Heart right ventricle (tissue), 16 donors: ENCODE measurements at regions not wholly inside any gene's neighbourhood (a gene's known extent, or its start where the extent isn't known, plus 50 kb on each side); places are given as distances from the start of the nearest gene placed in this dataset.

Experiments used
- ATAC-seq, 8 donors: fragments of 200-7000 bp; cut with Tn5 transposase; one replicate each; pipeline ENCODE4 v1.9.1; 2020; ENCODE audit warnings: mild to moderate bottlenecking in 8 of 8, moderate library complexity in 8 of 8, moderate number of reproducible peaks in 1 of 8
- DNase-seq, 2 donors: peaks; one replicate each; pipeline ENCODE4 v3.0.0-alpha.2; 2020
- H3K27ac ChIP-seq, 10 donors: fragments of 200-600 bp; sonication (generic) in 2 of 10; one replicate each; pipeline versions ENCODE4 v1.5.0 to v1.8.0; 2020 to 2022; ENCODE audit warnings: mild to moderate bottlenecking in 3 of 10
- H3K27me3 ChIP-seq, 7 donors: fragments of 200-600 bp; one replicate each; pipeline ENCODE4 v1.8.0; 2021 to 2022; ENCODE audit warnings: mild to moderate bottlenecking in 2 of 7
- H3K36me3 ChIP-seq, 9 donors: fragments of 200-600 bp; sonication (generic) in 1 of 9; one replicate each; pipeline versions ENCODE4 v1.5.0 to v1.8.0; 2020 to 2022; ENCODE audit warnings: mild to moderate bottlenecking in 2 of 9
- H3K4me1 ChIP-seq, 9 donors: fragments of 200-600 bp; sonication (generic) in 1 of 9; one replicate each; pipeline versions ENCODE4 v1.5.0 to v1.8.0; 2020 to 2022; ENCODE audit warnings: mild to moderate bottlenecking in 4 of 9
- H3K4me3 ChIP-seq, 10 donors: fragments of 200-600 bp; sonication (generic) in 2 of 10; one replicate each; pipeline versions ENCODE4 v1.5.0 to v1.8.0; 2020 to 2022; ENCODE audit warnings: mild to moderate bottlenecking in 7 of 10, moderate library complexity in 2 of 10
- H3K9me3 ChIP-seq, 11 donors: fragments of 200-600 bp in 10 of 11; sonication (generic) in 2 of 11; one replicate each; pipeline versions ENCODE4 v1.5.0 to v1.8.0; 2013 to 2022; ENCODE audit warnings: mild to moderate bottlenecking in 2 of 11, control low read depth in 1 of 11, moderate library complexity in 1 of 11
- CTCF ChIP-seq, 9 donors: fragments of 200-600 bp; sonication (generic) in 2 of 9; IDR thresholded peaks; one replicate each; pipeline versions ENCODE4 v1.5.0 to v1.8.0; 2021 to 2022; ENCODE audit warnings: antibody characterized with exemption in 9 of 9, mild to moderate bottlenecking in 5 of 9, moderate library complexity in 1 of 9
- WGBS, 2 donors: extraction: QIAGEN DNeasy Blood & Tissue Kit; methylation state at CpG; one replicate each; pipeline ENCODE4 v1.1.7; 2013; ENCODE audit warnings: inconsistent platforms in 1 of 2; 5-methylcytosine and 5-hydroxymethylcytosine counted together
- intact Hi-C, 10 donors: fragments of 100-400 bp; cut with DNase I; formaldehyde crosslinking; loops; one replicate each; pipeline versions ENCODE4 v1.11.1 to v1.14.2; 2022
- donor health status: Arrhythmogenic right ventricular cardiomyopathy.
- donor health status: ischemic (EF 13 %, LVEDD 7.1; RV severe dilation, severe dysfunction).
- donor health status: healthy with polysubstance abuse.
- donor health status: DM: no; HTN: yes; CAD: no.
- donor health status: DM: no; HTN: no; CAD: no.
- donor health status: ischemic (EF 25% LVEDD 6.9; RV normal size, moderate dysfunction).
- donor health status: ischemic (EF 25% LVEDD 5.7; RV mildly dilated, moderate dysfunction).
- donor health status: healthy.
- donor health status: DM: yes; HTN: yes; CAD: no.
- donor health status: Ischemic cardiomyopathy.
- donor health status: ischemic (EF 35%, LVEDD 5.7; RV mildly dilated, moderate dysfunction).
- donor health status: nonischemic (EF 11% LVEDD 7.7; RV severe dilation, severe dysfunction).
- donor health status: DM: yes; HTN: yes; CAD: no.
- donor health status: PGD.
- donor health status: ischemic (EF 29% LVEDD 5.4; RV normal size, mild dysfunction).
- donor health status: nonischemic (EF 23%, LVEDD 6.1; RV moderate dilation, normal function).

- H3K27ac ChIP-seq = peak overlapping the region in 5 of 10 donors; percentile 5 to 70 (median 28)
- H3K36me3 ChIP-seq = no peaks in the 10 kb centered on the region
- intact Hi-C loops = no loop called here
- H3K9me3 ChIP-seq = peaks cover 0 to 19% (median 0%) of the 10 kb centered on the region in 11 donors
- TF ChIP-seq CTCF (IDR thresholded peaks at IDR 0.05) = no peak
- WGBS, 2 donors = 62 to 66% methylated on average over 3 of the region's 3 CpGs
- DNase-seq = peak; percentile 16 to 18
- H3K27me3 ChIP-seq = no peaks in the 10 kb centered on the region
- ATAC-seq = peak; percentile 80 to 99 (median 93)
- H3K4me1 ChIP-seq = peaks cover 0 to 40% (median 17%) of the 10 kb centered on the region in 9 donors
- no peak overlapping the region for H3K4me3 ChIP-seq
Observed at GRCh38 chr17:69733171-69734012, 318.9 kb downstream of the MAP2K6 start.

GRCh38 chr17:69734656-69735055 is 320.2 kb downstream of the MAP2K6 start:
- H3K4me1 ChIP-seq = peaks cover 0 to 28% (median 13%) of the 10 kb centered on the region in 9 donors
- H3K27me3 ChIP-seq = no peaks in the 10 kb centered on the region
- no peak for ATAC-seq
- H3K9me3 ChIP-seq = peaks cover 0 to 20% (median 0%) of the 10 kb centered on the region in 11 donors
- H3K27ac ChIP-seq = peak overlapping the region in 1 of 10 donors; percentile 28
- no peak for TF ChIP-seq CTCF (IDR thresholded peaks at IDR 0.05)
- H3K36me3 ChIP-seq = no peaks in the 10 kb centered on the region
- intact Hi-C loops = no loop called here
- WGBS, 2 donors = 91 to 94% methylated on average over 1 of the region's 1 CpG
- H3K4me3 ChIP-seq = no peak overlapping the region
- DNase-seq = no peak

GRCh38 chr17:69735285-69735684 is 320.8 kb downstream of the MAP2K6 start:
- peaks cover 0 to 20% (median 0%) of the 10 kb centered on the region in 11 donors for H3K9me3 ChIP-seq
- no peak for DNase-seq
- intact Hi-C loops = no loop called here
- H3K36me3 ChIP-seq = no peaks in the 10 kb centered on the region
- ATAC-seq = no peak
- no peak overlapping the region for H3K4me3 ChIP-seq
- H3K27me3 ChIP-seq = no peaks in the 10 kb centered on the region
- H3K27ac ChIP-seq = no peak overlapping the region
- WGBS, 2 donors = 93 to 96% methylated on average over 2 of the region's 2 CpGs
- no peak for TF ChIP-seq CTCF (IDR thresholded peaks at IDR 0.05)
- peaks cover 0 to 25% (median 13%) of the 10 kb centered on the region in 9 donors for H3K4me1 ChIP-seq

- WGBS, 2 donors = 90 to 95% methylated on average over 3 of the region's 3 CpGs
- intact Hi-C loops = no loop called here
- H3K4me3 ChIP-seq = no peak overlapping the region
- no peak for TF ChIP-seq CTCF (IDR thresholded peaks at IDR 0.05)
- no peak overlapping the region for H3K27ac ChIP-seq
- no peaks in the 10 kb centered on the region for H3K27me3 ChIP-seq
- no peaks in the 10 kb centered on the region for H3K36me3 ChIP-seq
- DNase-seq (no peak), ATAC-seq (no peak)
- H3K9me3 ChIP-seq = peaks cover 0 to 7% (median 0%) of the 10 kb centered on the region in 11 donors
- H3K4me1 ChIP-seq = no peaks in the 10 kb centered on the region
Observed at GRCh38 chr17:69743091-69743490, 328.6 kb downstream of the MAP2K6 start.
